ENCODE measurements at regions not wholly inside any gene's neighbourhood (a gene's known extent, or its start where the extent isn't known, plus 50 kb on each side); places are given as distances from the start of the nearest gene placed in this dataset.

DNA sequence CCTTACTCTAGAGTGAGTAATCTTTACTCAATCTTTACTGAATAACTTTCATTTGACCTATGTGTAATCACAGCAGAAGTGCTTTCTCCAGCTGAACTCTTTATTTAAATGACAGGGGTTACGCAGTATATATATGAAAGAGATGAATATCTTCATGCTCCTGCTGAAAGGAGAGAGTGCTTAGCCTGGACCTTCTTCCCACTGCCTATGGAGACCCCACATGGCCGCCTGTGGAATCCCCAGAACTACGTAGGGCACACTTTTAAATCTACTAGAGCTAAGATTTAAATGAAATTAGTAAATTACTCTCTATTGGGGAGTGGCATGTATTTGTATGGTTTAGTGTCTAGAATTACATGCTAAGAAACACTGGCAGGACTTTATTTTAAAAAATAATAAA, 391.2 kb downstream of the ANKRD50 start:
- no peaks in the 10 kb centered on the region for H3K36me3 Mint-ChIP-seq (ENCODE audit: low read depth)
- H3K4me3 Mint-ChIP-seq = no peak overlapping the region
- no peak overlapping the region for H3K27ac Mint-ChIP-seq
- H3K9me3 Mint-ChIP-seq = no peaks in the 10 kb centered on the region
- no peaks in the 10 kb centered on the region for H3K27me3 Mint-ChIP-seq
- no peak for DNase-seq
- H3K4me1 Mint-ChIP-seq (ENCODE audit: low read depth) = no peaks in the 10 kb centered on the region

DNA sequence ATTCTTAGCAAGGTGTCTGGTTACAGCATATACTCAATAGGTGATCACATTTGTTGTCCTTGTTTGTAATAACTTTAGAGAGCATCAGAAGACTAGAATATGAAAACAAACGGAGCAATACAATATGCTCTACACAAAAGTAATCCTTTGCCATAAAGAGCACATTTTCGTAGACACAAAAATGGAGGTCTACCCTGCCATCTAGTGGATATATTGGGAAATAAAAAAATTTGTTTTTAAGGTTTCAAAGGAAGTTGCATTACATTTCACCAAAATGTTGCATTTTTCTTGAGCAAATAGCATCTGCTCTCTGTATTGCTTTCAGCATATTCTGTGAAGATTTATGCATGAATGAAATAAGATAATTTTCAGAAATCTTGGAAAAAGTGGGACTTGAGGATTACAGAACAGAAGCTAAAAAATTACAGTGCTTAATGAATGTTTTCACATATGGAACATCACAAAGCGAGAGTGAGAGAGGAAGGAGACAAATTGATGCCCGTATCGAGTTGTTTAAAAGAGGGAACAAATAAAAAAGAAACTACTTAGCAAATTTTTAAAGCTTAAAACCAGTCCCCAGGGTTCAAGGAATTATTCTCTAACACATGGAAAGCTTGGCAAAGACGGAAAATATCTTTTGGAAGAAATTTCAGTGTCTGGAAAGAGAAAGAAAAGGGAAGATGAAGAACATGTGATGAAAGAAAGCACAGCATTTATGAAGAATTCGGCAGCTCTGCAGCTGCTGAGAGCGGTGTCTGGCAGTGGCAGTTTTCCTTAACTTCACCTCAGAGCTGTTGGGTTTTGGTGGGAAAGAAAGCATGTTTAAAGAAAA, 390.1 kb downstream of the ANKRD50 start:
- H3K9me3 Mint-ChIP-seq = no peaks in the 10 kb centered on the region
- DNase-seq = no peak

GRCh38 chr4:124325690-124326089, 386.8 kb downstream of the ANKRD50 start:
- H3K9me3 Mint-ChIP-seq = no peaks in the 10 kb centered on the region
- H3K36me3 Mint-ChIP-seq (ENCODE audit: low read depth) = no peaks in the 10 kb centered on the region
- DNase-seq = no peak
- H3K27ac Mint-ChIP-seq = no peak overlapping the region
- H3K27me3 Mint-ChIP-seq = no peaks in the 10 kb centered on the region
- H3K4me3 Mint-ChIP-seq = no peak overlapping the region
- H3K4me1 Mint-ChIP-seq (ENCODE audit: low read depth) = no peaks in the 10 kb centered on the region

More for the DNA sequence above, 390.1 kb downstream of the ANKRD50 start:
- H3K4me1 Mint-ChIP-seq (ENCODE audit: low read depth) = no peaks in the 10 kb centered on the region
- no peak overlapping the region for H3K27ac Mint-ChIP-seq
- no peaks in the 10 kb centered on the region for H3K36me3 Mint-ChIP-seq (ENCODE audit: low read depth)
- H3K27me3 Mint-ChIP-seq = no peaks in the 10 kb centered on the region
- no peak overlapping the region for H3K4me3 Mint-ChIP-seq

DNA sequence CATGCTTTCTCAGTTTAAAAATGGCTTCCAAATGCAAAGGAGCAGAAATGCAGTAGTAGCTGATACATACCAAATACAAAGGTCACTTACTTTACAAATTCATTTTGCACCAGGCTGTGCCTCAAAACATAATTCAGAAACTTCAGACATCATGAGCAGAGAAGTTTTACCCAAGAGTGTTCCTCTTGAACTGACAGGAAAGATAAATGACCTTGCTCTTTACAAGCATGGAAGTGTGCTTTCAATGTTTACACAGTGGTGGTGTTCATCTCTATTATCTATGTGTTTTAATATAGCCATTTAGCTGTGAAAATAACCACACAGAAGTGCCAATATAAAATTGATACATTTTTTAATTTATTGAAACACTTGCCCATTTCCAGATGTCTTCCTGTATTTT, 383.4 kb downstream of the ANKRD50 start:
- H3K4me1 Mint-ChIP-seq (ENCODE audit: low read depth) = no peaks in the 10 kb centered on the region
- no peak for DNase-seq
- no peaks in the 10 kb centered on the region for H3K36me3 Mint-ChIP-seq (ENCODE audit: low read depth)
- H3K27ac Mint-ChIP-seq = no peak overlapping the region
- H3K9me3 Mint-ChIP-seq = no peaks in the 10 kb centered on the region
- H3K4me3 Mint-ChIP-seq = no peak overlapping the region
- H3K27me3 Mint-ChIP-seq = no peaks in the 10 kb centered on the region

DNA sequence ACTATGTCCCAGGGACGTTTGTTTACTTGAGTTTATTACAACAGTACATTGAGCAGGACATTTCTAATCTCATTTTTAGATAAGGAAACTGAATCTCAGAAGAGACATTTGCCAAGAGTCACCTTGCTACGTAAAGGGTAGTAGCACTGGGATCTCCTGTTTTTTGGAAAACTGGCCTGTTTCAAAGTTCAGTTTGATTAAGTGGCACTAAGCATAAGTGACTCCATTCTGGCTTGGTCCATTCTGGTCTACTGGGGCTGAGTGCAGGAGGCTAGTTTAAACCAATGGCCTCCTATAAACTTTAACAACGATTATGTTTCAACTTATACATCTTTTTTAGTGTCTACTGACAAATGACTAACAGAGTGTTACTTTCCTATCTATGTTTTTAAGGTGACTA, 382.5 kb downstream of the ANKRD50 start:
- Mint-ChIP-seq H3K36me3 (ENCODE audit: low read depth) (no peaks in the 10 kb centered on the region), H3K4me1 (ENCODE audit: low read depth) (no peaks in the 10 kb centered on the region), H3K4me3 (no peak overlapping the region), H3K27ac (no peak overlapping the region), H3K27me3 (no peaks in the 10 kb centered on the region), H3K9me3 (no peaks in the 10 kb centered on the region)
- DNase-seq = no peak

- Mint-ChIP-seq H3K27me3 (no peaks in the 10 kb centered on the region), H3K36me3 (ENCODE audit: low read depth) (no peaks in the 10 kb centered on the region), H3K4me1 (ENCODE audit: low read depth) (no peaks in the 10 kb centered on the region), H3K4me3 (no peak overlapping the region), H3K9me3 (no peaks in the 10 kb centered on the region), H3K27ac (no peak overlapping the region)
- DNase-seq = no peak
These were observed 380.8 kb downstream of the ANKRD50 start for GRCh38 chr4:124331781-124332180.

DNA sequence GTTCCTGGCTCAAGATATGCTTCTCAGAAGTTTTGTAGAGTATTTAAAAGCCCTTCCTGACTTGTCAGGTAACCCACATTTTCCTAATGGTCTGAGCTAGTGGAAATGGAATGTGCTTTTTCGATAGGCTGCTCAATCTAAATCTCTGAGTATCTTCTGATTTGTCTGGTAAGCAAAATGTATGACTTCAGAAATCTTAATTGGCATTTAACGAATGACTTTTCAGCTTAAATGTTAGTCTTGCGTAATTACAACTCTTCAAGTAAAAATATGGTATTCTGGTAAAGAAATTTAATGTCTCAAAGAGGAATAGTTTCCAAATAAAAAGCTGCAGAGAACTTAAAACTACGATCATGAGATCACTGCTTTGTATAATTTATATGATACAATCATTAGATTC, 379.1 kb downstream of the ANKRD50 start:
- Mint-ChIP-seq H3K9me3 (no peaks in the 10 kb centered on the region), H3K27me3 (no peaks in the 10 kb centered on the region), H3K27ac (no peak overlapping the region), H3K36me3 (ENCODE audit: low read depth) (no peaks in the 10 kb centered on the region), H3K4me3 (no peak overlapping the region), H3K4me1 (ENCODE audit: low read depth) (no peaks in the 10 kb centered on the region)
- DNase-seq = no peak

DNA sequence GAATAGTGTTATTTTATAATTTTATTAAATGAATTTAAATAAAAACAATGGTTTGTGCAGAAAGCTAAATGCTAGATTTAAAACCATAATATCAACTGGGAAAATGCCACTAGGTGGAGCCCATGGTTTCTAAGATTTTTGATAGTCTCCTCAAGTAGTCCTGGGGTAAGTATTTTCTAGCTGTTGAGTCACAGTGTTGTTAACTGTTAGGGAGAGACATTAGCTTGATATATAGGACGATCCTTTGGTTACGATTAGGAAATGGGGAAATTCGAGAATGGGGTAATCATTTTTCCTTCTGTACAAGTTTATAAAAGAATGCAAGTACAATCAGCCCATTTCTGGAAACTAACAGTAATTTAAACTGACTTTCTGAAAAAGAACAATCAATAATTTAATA, 378.4 kb downstream of the ANKRD50 start:
- H3K4me3 Mint-ChIP-seq = no peak overlapping the region
- no peaks in the 10 kb centered on the region for H3K36me3 Mint-ChIP-seq (ENCODE audit: low read depth)
- no peak for DNase-seq
- H3K27me3 Mint-ChIP-seq = no peaks in the 10 kb centered on the region
- H3K9me3 Mint-ChIP-seq = no peaks in the 10 kb centered on the region
- H3K4me1 Mint-ChIP-seq (ENCODE audit: low read depth) = no peaks in the 10 kb centered on the region
- no peak overlapping the region for H3K27ac Mint-ChIP-seq

GRCh38 chr4:124337874-124338273, 374.7 kb downstream of the ANKRD50 start:
- no peak overlapping the region for H3K4me3 Mint-ChIP-seq
- no peaks in the 10 kb centered on the region for H3K27me3 Mint-ChIP-seq
- no peaks in the 10 kb centered on the region for H3K36me3 Mint-ChIP-seq (ENCODE audit: low read depth)
- H3K27ac Mint-ChIP-seq = no peak overlapping the region
- H3K9me3 Mint-ChIP-seq = no peaks in the 10 kb centered on the region
- no peak for DNase-seq
- H3K4me1 Mint-ChIP-seq (ENCODE audit: low read depth) = no peaks in the 10 kb centered on the region

GRCh38 chr4:124343661-124344171, 368.8 kb downstream of the ANKRD50 start:
- no peak for DNase-seq
- H3K9me3 Mint-ChIP-seq = no peaks in the 10 kb centered on the region
- H3K36me3 Mint-ChIP-seq (ENCODE audit: low read depth) = no peaks in the 10 kb centered on the region
- H3K27me3 Mint-ChIP-seq = no peaks in the 10 kb centered on the region
- no peak overlapping the region for H3K27ac Mint-ChIP-seq
- no peak overlapping the region for H3K4me3 Mint-ChIP-seq
- H3K4me1 Mint-ChIP-seq (ENCODE audit: low read depth) = no peaks in the 10 kb centered on the region

- H3K27me3 Mint-ChIP-seq = no peaks in the 10 kb centered on the region
- no peaks in the 10 kb centered on the region for H3K4me1 Mint-ChIP-seq (ENCODE audit: low read depth)
- H3K27ac Mint-ChIP-seq = no peak overlapping the region
- H3K9me3 Mint-ChIP-seq = peaks cover 17% of the 10 kb centered on the region
- H3K36me3 Mint-ChIP-seq (ENCODE audit: low read depth) = no peaks in the 10 kb centered on the region
- no peak overlapping the region for H3K4me3 Mint-ChIP-seq
- no peak for DNase-seq
These were observed 339.6 kb downstream of the ANKRD50 start for GRCh38 chr4:124372916-124373315.

DNA sequence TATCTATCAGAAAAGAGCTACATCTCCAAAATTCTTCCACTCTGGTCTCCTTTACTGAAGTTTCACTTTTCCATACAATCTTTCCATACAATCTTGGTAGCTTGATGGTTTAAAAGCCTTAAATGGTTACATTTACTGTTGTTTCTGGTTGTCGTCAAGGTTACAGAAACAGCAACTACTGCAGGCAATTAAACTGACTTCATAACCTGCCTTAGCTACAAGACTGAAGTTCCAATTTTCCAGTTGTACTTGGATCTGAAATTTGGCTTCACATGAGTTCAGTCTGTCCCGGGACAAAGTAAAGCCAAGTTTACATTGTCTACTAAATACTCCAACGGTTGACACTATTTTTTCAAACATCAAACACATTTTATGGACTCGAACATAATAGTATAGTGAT, 326.4 kb downstream of the ANKRD50 start:
- H3K4me3 Mint-ChIP-seq = no peak overlapping the region
- peaks cover 2% of the 10 kb centered on the region for H3K9me3 Mint-ChIP-seq
- no peak overlapping the region for H3K27ac Mint-ChIP-seq
- no peaks in the 10 kb centered on the region for H3K4me1 Mint-ChIP-seq (ENCODE audit: low read depth)
- no peaks in the 10 kb centered on the region for H3K27me3 Mint-ChIP-seq
- H3K36me3 Mint-ChIP-seq (ENCODE audit: low read depth) = no peaks in the 10 kb centered on the region
- no peak for DNase-seq

- H3K9me3 Mint-ChIP-seq = peaks cover 2% of the 10 kb centered on the region
- H3K4me1 Mint-ChIP-seq (ENCODE audit: low read depth) = no peaks in the 10 kb centered on the region
- H3K27ac Mint-ChIP-seq = no peak overlapping the region
- no peaks in the 10 kb centered on the region for H3K36me3 Mint-ChIP-seq (ENCODE audit: low read depth)
- no peaks in the 10 kb centered on the region for H3K27me3 Mint-ChIP-seq
- no peak overlapping the region for H3K4me3 Mint-ChIP-seq
- no peak for DNase-seq
These were observed 325.9 kb downstream of the ANKRD50 start for GRCh38 chr4:124386648-124387047.

GRCh38 chr4:124389591-124389990, 322.9 kb downstream of the ANKRD50 start:
- Mint-ChIP-seq H3K4me3 (no peak overlapping the region), H3K9me3 (peaks cover 3% of the 10 kb centered on the region), H3K4me1 (ENCODE audit: low read depth) (no peaks in the 10 kb centered on the region), H3K27me3 (no peaks in the 10 kb centered on the region), H3K27ac (no peak overlapping the region), H3K36me3 (ENCODE audit: low read depth) (no peaks in the 10 kb centered on the region)
- DNase-seq = no peak

GRCh38 chr4:124390861-124391260, 321.7 kb downstream of the ANKRD50 start:
- Mint-ChIP-seq H3K27me3 (no peaks in the 10 kb centered on the region), H3K9me3 (peaks cover 4% of the 10 kb centered on the region), H3K4me1 (ENCODE audit: low read depth) (no peaks in the 10 kb centered on the region), H3K36me3 (ENCODE audit: low read depth) (no peaks in the 10 kb centered on the region), H3K4me3 (no peak overlapping the region), H3K27ac (no peak overlapping the region)
- DNase-seq = no peak

Measured in activated T-cell treated with anti-CD3 and anti-CD28 coated beads, Interleukin-2, amount 50 U/mL, for 24 hours (primary cell).